Nephron progenitor cell (in vitro differentiated cells): ENCODE measurements at regions not wholly inside any gene's neighbourhood (a gene's known extent, or its start where the extent isn't known, plus 50 kb on each side); places are given as distances from the start of the nearest gene placed in this dataset.

Source experiments
- DNase-seq: peaks from one replicate; pipeline ENCODE4 v3.0.0; 2021
- H3K27ac Mint-ChIP-seq: 2 replicates; pipeline ENCODE4 v1.8.0; 2021; ENCODE audit warnings: mild to moderate bottlenecking, moderate library complexity, mixed read lengths
- H3K27me3 Mint-ChIP-seq: 2 replicates; pipeline ENCODE4 v1.8.0; 2021; ENCODE audit warnings: mild to moderate bottlenecking, low read depth, mixed read lengths; ENCODE audit not compliant: poor library complexity
- H3K36me3 Mint-ChIP-seq: 2 replicates; pipeline ENCODE4 v1.8.0; 2021; ENCODE audit warnings: low read depth, mixed read lengths
- H3K4me1 Mint-ChIP-seq: 2 replicates; pipeline ENCODE4 v1.8.0; 2021; ENCODE audit warnings: mixed read lengths
- H3K4me3 Mint-ChIP-seq: 2 replicates; pipeline ENCODE4 v1.8.0; 2021; ENCODE audit warnings: mild to moderate bottlenecking, moderate library complexity, mixed read lengths
- H3K9me3 Mint-ChIP-seq: 2 replicates; pipeline ENCODE4 v1.8.0; 2021; ENCODE audit warnings: mild to moderate bottlenecking, moderate library complexity, mixed read lengths
- TF ChIP-seq, protein P1 (sequence below): fragments of 200-600 bp; sonication (generic); IDR thresholded peaks from 2 replicates; pipeline ENCODE4 v1.5.0; 2021; ENCODE audit warnings: antibody characterized with exemption

DNA sequence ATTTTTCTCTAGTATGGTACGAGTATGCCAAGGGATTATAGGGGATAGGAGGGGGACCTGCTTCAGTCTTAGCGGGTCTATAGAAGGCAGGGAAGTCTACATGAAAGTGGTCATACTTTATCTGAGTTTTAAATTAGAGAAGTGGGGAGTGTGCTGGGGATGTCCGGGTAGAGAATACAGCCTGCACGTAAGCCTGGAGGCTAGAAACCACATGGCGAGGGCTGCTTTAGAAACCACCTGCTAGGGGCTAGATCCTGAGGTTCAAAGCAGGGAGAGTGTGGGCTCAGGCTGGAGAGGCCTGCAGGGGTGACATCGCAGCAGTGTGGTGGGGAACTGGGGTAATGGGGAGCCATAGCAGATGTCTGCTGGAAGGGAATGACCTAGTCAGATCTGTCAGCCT, 85.2 kb downstream of the VEGFA start:
- no peaks in the 10 kb centered on the region for H3K36me3 Mint-ChIP-seq

DNA sequence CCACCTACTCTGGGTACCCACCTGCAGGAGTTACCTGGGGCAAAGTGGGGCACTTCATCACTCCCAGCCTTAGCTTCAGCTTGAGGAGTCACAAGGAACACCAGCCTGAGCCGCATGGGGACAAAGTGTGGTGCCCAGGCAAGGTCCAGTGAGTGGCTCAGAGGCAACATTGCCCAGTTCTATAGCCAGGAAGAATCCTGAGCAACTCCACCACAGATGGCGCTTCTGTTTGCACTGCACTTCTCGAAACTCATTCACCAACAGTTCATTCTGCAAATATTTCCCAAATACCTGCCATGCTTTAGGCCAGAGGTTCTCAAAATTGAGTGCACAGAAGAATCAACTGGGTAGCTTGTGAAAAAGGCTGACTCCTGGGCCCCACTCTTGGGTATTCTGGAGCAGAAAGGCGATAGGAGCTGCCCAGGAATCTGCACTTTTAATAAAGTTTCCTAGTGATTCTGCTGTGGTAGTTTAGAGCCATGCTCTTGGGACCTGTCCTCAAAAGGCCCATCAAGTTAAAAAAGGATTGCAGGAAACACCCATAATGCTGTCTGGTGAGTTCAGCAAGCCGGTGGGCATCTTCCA, 83.1 kb downstream of the VEGFA start:
- Mint-ChIP-seq H3K9me3 (no peaks in the 10 kb centered on the region), H3K27ac (no peak overlapping the region), H3K4me1 (peaks cover 38% of the 10 kb centered on the region), H3K36me3 (no peaks in the 10 kb centered on the region), H3K4me3 (no peak overlapping the region), H3K27me3 (peaks cover 57% of the 10 kb centered on the region)
- TF ChIP-seq, protein P1, sequence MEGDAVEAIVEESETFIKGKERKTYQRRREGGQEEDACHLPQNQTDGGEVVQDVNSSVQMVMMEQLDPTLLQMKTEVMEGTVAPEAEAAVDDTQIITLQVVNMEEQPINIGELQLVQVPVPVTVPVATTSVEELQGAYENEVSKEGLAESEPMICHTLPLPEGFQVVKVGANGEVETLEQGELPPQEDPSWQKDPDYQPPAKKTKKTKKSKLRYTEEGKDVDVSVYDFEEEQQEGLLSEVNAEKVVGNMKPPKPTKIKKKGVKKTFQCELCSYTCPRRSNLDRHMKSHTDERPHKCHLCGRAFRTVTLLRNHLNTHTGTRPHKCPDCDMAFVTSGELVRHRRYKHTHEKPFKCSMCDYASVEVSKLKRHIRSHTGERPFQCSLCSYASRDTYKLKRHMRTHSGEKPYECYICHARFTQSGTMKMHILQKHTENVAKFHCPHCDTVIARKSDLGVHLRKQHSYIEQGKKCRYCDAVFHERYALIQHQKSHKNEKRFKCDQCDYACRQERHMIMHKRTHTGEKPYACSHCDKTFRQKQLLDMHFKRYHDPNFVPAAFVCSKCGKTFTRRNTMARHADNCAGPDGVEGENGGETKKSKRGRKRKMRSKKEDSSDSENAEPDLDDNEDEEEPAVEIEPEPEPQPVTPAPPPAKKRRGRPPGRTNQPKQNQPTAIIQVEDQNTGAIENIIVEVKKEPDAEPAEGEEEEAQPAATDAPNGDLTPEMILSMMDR, result no peak
- DNase-seq, result no peak

More for the DNA sequence above, 85.2 kb downstream of the VEGFA start:
- H3K27me3 Mint-ChIP-seq, result peaks cover 49% of the 10 kb centered on the region
- no peak overlapping the region for H3K27ac Mint-ChIP-seq
- TF ChIP-seq, protein P1, result no peak
- no peak for DNase-seq
- H3K4me3 Mint-ChIP-seq, result no peak overlapping the region
- H3K9me3 Mint-ChIP-seq, result no peaks in the 10 kb centered on the region
- H3K4me1 Mint-ChIP-seq, result peaks cover 39% of the 10 kb centered on the region

DNA sequence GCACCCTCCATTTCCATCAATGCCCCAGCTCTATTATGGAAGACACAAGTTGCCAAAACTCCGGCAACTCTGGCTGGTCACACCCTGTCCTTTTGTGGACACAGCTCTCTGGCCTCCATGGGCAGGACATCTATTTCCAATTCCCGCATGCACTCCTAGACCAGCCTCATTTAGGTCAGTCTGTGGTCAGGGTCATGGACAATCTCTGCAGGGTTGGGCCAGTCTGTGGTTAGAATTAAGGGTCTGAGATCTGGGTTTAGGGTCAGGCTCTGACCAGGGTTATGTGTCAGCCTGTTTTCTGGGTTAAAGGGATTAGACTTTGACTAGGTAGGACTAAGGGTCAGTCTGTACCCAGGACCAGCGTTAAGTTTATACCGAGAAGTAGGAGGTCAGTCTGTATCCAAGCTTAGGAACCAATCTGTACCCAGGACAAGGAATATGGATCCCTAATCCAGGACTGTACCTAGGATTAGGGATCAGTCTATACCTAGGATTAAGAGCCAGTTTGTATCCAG, 82.4 kb downstream of the VEGFA start:
- TF ChIP-seq, protein P1, result no peak

DNA sequence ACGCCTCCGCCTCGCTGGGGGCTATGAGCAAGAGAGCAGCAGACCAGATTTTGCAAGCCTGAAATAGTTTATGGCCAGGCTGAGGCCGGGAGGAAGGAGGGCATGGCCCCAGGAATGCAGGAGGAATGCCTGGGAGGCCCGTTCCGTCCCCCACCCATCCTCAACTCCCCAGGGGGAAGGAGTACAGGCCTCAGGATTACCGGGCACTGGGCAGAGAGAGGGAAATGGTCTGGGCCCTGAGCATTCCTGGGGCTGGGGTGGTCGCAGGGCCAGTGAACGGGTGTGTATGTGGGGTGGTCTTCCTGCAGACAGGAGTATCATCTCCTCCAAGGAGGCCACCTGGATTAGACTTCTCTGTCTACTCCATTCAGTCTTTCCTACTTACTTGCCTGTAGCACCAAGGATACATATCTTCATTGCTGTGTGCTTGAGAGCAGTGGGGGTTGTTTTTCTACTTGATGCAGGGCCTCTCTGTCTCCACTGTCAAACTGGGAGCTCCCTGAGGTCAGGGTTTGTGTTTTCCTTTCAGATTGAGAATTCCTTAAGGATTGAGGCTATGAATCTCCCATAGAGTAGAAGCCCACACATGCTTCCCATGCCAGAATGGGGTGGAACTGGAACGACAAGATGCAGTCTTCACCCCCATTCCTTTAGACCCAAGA, 81.3 kb downstream of the VEGFA start:
- Mint-ChIP-seq H3K36me3 (no peaks in the 10 kb centered on the region), H3K4me3 (no peak overlapping the region), H3K27ac (no peak overlapping the region), H3K27me3 (peaks cover 44% of the 10 kb centered on the region), H3K9me3 (no peaks in the 10 kb centered on the region), H3K4me1 (peaks cover 40% of the 10 kb centered on the region)
- no peak for DNase-seq
- TF ChIP-seq, protein P1, result no peak

More for the DNA sequence above, 82.4 kb downstream of the VEGFA start:
- no peak for DNase-seq
- no peak overlapping the region for H3K27ac Mint-ChIP-seq
- H3K4me1 Mint-ChIP-seq, result peaks cover 43% of the 10 kb centered on the region
- no peaks in the 10 kb centered on the region for H3K36me3 Mint-ChIP-seq
- no peak overlapping the region for H3K4me3 Mint-ChIP-seq
- no peaks in the 10 kb centered on the region for H3K9me3 Mint-ChIP-seq
- peaks cover 53% of the 10 kb centered on the region for H3K27me3 Mint-ChIP-seq

DNA sequence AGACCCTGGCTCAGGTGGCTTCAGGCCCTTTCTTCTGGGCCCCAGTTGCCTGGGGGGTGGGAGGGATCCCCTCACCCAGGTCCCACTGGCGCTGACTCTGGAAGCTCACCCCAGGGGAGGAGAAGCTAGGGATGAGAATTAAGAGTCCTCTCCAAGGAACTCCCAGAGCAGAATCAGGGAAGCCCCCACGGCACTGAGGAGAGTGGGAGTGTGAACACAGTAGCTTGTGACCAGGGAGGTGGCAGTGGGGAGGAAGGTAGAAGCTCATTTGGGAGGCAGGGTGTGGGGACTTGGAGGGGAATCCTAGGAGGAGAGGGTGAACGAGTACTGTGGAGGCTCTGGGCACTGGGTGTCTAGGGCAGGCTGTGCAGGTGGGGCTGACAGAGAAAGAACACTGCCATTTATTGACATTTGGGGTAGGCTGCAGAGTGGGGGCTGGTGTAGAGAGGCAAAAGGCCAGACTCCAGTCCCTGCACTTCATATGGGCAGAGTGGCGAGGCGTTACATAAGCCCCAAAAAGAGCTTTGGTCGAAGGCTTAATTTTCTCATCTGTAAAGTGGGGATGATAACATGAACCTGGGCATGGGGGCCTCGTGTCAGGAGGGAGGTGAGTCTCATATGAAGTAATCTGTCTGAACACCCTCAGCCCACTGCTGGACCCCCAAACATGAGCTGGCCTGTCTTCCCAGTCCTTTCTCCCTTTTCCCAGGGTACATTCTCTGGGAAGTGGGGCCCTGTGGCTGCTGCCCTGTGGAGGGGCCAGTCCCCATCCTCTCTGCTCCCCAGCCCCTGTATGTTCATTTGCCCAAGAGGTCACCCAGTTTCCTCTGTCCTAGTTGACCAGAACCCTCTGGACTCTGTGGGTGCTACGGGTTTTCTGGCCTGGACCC, 80.5 kb downstream of the VEGFA start:
- TF ChIP-seq, protein P1, result no peak
- Mint-ChIP-seq H3K36me3 (no peaks in the 10 kb centered on the region), H3K27me3 (peaks cover 42% of the 10 kb centered on the region), H3K9me3 (no peaks in the 10 kb centered on the region), H3K4me3 (no peak overlapping the region), H3K27ac (no peak overlapping the region), H3K4me1 (peaks cover 39% of the 10 kb centered on the region)
- DNase-seq, result no peak
